Motor neuron (in vitro differentiated cells): ENCODE measurements at regions not wholly inside any gene's neighbourhood (a gene's known extent, or its start where the extent isn't known, plus 50 kb on each side); places are given as distances from the start of the nearest gene placed in this dataset.

ENCODE experiments used
- ATAC-seq, 8 experiments: fragments of 200-7000 bp; cut with Tn5 transposase; replicated peaks in 6 of 8; 2 replicates each; pipeline ENCODE4 v1.8.0; 2021; ENCODE audit warnings: mild to moderate bottlenecking in 8 of 8, moderate library complexity in 8 of 8
- H3K27ac ChIP-seq, 2 donors: fragments of 250-450 bp; sonication (Bioruptor Pico); 2 replicates each; pipeline ENCODE4 v1.9.0; 2021; ENCODE audit warnings: antibody characterized with exemption in 2 of 2, mild to moderate bottlenecking in 2 of 2, moderate library complexity in 1 of 2
- H3K4me1 ChIP-seq, 2 donors: fragments of 250-450 bp; sonication (Bioruptor Pico); replicated peaks in 1 of 2; 2 replicates each; pipeline ENCODE4 v1.6.1; 2021; ENCODE audit warnings: antibody characterized with exemption in 2 of 2, mild to moderate bottlenecking in 2 of 2, moderate library complexity in 1 of 2
- H3K4me3 ChIP-seq, 5 donors: fragments of 250-450 bp; sonication (Bioruptor Pico); 2 replicates each; pipeline ENCODE4 v1.9.0; 2021; ENCODE audit warnings: antibody characterized with exemption in 5 of 5, mild to moderate bottlenecking in 5 of 5, moderate library complexity in 4 of 5
- WGBS, 10 experiments: fragments of 450-650 bp; shearing (Covaris generic); methylation state at CpG; one replicate each; pipeline ENCODE4 v1.0.0; 2022; 5-methylcytosine and 5-hydroxymethylcytosine counted together
- in situ Hi-C, 9 experiments: fragments of 400-800 bp; cut with MboI; loops; one replicate each; pipeline ENCODE4 v1.15.0; 2021; ENCODE audit warnings: low sequenced_read_pairs in 9 of 9, low pct_unique_long_range_greater_than_20kb in 2 of 9; ENCODE audit not compliant: unreplicated experiment in 9 of 9

DNA sequence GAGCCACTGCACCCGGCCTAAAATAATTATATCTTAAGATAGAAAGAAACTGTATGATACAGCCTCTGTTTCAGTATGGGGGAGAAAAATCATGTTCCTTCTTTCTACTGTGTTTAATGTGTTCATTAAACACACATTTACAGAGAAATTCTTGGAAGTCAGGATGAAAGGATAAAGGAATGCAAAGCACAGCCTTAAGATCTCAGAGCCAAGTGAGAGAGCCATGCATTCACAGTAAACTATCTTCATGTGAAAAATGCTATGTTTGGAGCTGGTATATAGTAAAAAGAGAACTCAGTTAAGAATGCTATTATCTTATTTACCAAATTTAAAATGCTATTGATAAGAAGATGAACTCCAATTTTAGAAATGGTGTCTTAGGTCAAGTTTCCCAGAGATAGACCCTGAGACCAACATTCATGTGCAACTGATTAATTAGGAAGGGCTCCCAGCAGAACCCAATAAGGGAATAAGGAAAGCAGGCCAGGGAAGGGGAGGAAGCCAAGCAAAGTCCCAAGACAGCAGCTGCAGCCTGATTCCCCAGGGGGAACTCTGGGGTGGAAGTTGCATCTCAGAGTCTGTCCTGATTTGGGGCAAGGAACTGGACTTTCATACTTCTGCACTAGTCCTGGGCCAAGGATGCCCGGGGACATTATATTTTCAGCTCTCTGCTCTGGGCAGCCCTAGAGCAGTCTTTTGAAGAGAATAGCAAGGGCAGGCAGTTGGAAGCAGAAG is 130.0 kb upstream of the ZNF648 start:
- no peak for ATAC-seq
- 10 to 88% (median 77%) methylated on average over 1 to 2 of the region's 2 CpGs; no CpG with 5 or more reads in 4 of the 10 experiments for WGBS, 10 experiments
- H3K4me1 ChIP-seq = peaks cover 2 to 4% of the 10 kb centered on the region in 2 donors
- no peak overlapping the region for H3K4me3 ChIP-seq
- no peak overlapping the region for H3K27ac ChIP-seq
- in situ Hi-C loops = loop anchor here in 1 of 9 experiments (10.0 kb wide), 1 partner anchor 47 kb away; no protein-coding TSS in a partner anchor

DNA sequence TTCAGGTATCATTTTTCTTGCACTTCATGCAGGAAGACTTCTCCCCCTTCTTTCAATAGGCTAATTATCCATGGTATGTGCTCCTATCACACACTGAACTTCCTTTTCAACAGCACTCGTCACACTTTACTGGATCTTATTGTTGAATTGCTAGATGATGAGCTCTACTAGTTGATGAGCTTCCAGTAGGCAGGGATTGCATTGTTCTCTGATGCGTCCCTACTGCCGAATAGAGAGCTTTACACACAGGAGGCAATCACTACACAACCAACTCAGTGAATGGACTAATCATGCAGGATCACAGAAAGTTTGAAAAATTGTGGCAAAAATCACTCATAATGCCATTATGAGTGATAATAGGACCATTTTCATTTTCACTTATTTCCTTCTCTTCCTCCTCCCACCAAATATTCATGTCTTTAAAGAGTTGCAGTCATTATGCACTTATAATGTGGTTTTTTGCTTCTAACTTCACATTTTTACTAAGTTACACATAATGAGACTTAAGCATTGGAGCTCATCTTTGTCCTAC is 128.1 kb upstream of the ZNF648 start:
- H3K27ac ChIP-seq = no peak overlapping the region
- WGBS, 10 experiments = 9 to 62% (median 40%) methylated on average over 2 to 3 of the region's 3 CpGs; no CpG with 5 or more reads in 1 of the 10 experiments
- peak in 4 of 8 experiments; percentile 18 to 34 (median 26) for ATAC-seq
- in situ Hi-C loops = loop anchor here in 1 of 9 experiments (10.0 kb wide), 1 partner anchor 45 kb away; no protein-coding TSS in a partner anchor
- no peak overlapping the region for H3K4me3 ChIP-seq
- H3K4me1 ChIP-seq = peaks cover 11 to 16% of the 10 kb centered on the region in 2 donors

DNA sequence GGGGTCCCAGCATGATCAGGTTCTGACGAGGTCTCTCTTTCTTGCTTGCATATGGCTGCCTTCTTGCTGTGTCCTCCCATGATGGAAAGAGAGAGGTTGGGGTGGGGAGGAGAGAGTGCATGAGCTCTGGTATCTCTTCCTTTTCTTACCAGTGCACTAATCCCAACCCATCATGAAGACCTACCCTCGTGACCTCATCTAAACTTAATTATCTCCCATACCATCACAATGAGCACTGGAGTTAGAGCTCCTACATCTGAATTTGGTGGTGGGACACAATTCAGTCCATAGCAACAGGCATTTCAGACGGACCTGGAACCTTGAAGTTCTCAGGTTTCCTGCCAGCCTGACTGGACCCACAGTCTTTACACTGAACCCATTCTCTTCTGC is 125.2 kb upstream of the ZNF648 start:
- Histone ChIP-seq H3K27ac (peak overlapping the region in 1 of 2 donors; percentile 34), H3K4me3 (no peak overlapping the region), H3K4me1 (peaks cover 11 to 16% of the 10 kb centered on the region in 2 donors)
- WGBS, 10 experiments = 19 to 91% (median 77%) methylated on average over 1 to 3 of the region's 3 CpGs; no CpG with 5 or more reads in 2 of the 10 experiments
- ATAC-seq = peak in 3 of 8 experiments; percentile 3 to 7 (median 6)
- in situ Hi-C loops = no loop called here

DNA sequence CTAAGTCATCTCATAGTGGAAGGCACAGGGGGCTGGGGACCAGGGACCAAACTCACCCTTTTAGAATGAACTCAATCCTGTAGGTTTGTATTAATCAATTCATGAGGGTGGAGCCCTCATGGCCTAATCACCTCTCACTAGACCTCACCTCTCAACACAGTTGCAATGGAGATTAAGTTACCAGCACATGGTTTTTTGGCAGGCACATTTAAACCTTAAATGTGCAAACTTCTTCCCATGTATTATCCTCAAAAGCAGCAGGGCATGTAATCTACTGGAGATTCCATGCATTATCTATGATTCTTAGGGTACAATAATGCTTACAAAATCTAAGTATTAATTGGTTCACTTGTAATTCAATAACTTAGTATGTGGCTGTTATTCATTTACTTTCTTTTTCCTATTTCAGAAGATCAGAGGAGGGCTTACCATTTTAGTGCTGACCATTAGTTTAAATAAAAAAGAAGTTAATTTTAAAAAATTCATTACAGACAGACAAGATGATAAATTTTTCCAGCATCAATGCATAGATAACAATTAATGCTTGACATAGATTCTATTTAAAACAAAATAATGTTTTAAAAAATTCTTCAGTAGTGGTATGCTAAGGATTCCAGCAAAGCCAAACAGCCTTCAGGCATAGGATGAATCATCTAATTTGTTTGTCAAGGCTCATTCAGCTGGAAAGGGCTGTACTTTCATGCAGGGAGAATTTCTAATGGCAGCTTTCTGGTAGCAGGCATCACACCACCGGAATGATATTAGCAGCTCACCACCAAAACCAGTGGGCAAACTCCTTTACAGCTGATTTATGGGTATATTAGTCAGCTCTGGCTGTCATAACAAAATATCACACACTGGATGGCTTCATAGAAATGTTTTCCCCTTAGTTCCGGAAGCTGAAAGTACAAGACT is 124.6 kb upstream of the ZNF648 start:
- peak; percentile 93 to 100 (median 96) for ATAC-seq
- in situ Hi-C loops = no loop called here
- 0 to 65% (median 46%) methylated on average over 1 to 2 of the region's 2 CpGs; no CpG with 5 or more reads in 4 of the 10 experiments for WGBS, 10 experiments
- no peak overlapping the region for H3K4me3 ChIP-seq
- peak overlapping the region in 1 of 2 donors; percentile 34 for H3K27ac ChIP-seq
- H3K4me1 ChIP-seq = peaks cover 11 to 16% of the 10 kb centered on the region in 2 donors

DNA sequence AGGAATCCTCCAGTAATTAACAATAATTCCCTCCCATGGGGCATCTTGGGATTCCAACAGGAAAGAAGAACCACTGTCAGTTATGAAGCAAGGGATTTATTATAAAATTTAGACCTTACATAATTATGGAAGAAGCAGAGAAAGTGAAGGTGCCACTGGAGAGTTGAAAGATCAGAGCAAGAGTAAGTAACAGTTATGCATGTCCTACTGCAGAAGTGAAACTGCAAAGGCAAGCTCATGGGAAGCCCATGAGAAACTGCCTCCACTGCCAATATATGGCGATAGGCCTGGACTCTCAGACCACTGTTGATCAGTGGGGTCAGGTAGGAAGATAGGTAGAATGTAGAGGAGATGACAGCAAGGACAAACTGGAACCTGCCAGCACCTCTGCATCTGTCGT is 123.6 kb upstream of the ZNF648 start:
- 83 to 100% (median 94%) methylated on average over 1 to 2 of the region's 2 CpGs; no CpG with 5 or more reads in 4 of the 10 experiments for WGBS, 10 experiments
- no peak for ATAC-seq
- in situ Hi-C loops = no loop called here
- Histone ChIP-seq H3K27ac (no peak overlapping the region), H3K4me3 (no peak overlapping the region), H3K4me1 (peaks cover 11 to 16% of the 10 kb centered on the region in 2 donors)

DNA sequence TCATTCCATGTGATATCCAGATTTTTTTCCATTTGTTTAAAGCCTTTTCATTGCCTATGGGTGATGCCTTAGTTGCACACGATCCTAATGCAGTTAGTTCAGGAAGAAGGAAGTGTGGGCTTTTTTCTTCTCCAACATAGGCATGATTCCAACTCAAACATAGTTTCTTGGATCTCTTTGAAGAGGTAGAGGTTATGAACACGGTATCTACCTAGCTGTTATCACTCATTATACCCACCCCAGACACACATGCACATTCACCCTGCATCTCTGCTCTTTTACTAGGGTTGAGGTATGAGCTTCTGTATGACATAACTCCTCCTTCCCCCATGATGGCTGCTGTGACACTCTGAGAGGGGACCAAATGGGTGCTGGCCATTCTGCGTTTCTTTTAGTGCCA is 122.1 kb upstream of the ZNF648 start:
- ATAC-seq = no peak
- WGBS, 10 experiments = 38 to 100% (median 77%) methylated on average over 1 to 3 of the region's 3 CpGs; no CpG with 5 or more reads in 3 of the 10 experiments
- Histone ChIP-seq H3K27ac (no peak overlapping the region), H3K4me3 (no peak overlapping the region), H3K4me1 (peaks cover 11 to 16% of the 10 kb centered on the region in 2 donors)
- in situ Hi-C loops = no loop called here

DNA sequence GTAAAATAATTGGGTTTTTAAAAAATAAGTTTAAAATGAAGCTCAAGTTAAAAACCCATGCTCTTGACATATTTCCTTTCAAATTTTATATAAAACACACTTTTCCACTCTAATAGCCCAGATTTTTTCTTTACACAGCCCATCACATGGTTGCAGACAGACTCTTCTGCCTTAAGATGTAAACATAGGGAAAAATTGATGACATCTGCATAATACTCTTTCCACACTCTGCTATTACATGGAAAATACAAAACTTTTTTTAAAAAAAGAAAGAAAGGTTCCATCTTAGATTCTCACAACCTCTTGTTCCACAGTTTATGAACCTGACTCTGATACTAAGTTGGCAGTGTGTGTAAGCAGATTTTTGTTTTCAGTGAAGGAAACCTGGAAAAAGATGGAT is 120.8 kb upstream of the ZNF648 start:
- H3K4me3 ChIP-seq = no peak overlapping the region
- in situ Hi-C loops = no loop called here
- ATAC-seq = no peak
- no peak overlapping the region for H3K27ac ChIP-seq
- peaks cover 11 to 16% of the 10 kb centered on the region in 2 donors for H3K4me1 ChIP-seq

DNA sequence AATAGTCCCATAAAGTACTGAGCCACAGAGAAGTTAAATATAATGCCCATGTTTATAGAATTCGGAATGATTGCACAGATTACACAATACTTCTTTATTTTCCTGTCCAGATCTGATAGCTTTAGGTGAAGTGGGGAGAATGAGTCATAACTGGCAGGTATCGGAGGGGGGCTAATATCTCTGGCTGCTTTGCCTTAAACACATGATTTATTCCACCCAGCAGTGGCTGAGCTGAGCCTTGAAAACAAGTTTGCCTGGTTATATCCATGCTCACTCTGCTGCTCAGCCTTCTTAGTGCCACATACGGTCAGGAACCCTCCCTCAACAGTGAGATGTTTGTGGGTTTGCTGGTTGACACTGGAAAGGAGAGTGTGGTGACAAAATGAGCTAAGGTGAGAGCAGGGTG is 119.7 kb upstream of the ZNF648 start:
- peaks cover 6 to 8% of the 10 kb centered on the region in 2 donors for H3K4me1 ChIP-seq
- in situ Hi-C loops = no loop called here
- ATAC-seq = peak in 3 of 8 experiments; percentile 56 to 67 (median 56)
- no peak overlapping the region for H3K4me3 ChIP-seq
- WGBS, 10 experiments = 14 to 90% (median 72%) methylated on average over 1 to 3 of the region's 3 CpGs; no CpG with 5 or more reads in 3 of the 10 experiments
- no peak overlapping the region for H3K27ac ChIP-seq

DNA sequence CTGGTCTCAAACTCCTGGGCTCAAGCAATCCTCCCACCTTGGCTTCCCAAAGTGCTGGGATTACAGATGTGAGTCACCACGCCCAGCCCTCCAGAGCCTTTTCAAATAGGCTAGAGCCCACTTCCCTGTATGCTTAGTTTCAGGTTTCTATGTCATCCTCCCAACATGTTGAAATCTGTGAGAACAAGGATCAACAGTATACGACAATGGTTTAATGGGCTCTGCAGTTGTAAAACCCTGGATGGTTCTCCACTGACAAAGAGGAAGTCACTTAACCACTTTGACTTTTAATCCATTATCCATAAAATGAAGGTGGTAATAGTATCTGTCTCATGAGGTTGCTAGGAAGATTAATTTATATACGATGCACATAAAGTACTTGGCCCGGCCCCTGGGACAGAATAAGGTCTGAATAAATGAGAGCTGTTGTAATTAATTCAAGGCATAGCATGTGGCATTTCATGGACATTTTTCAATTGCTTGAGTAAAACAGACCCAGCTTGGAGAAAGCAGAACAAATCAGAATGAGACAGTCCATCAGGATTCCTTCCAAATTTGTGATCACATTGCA is 113.9 kb upstream of the ZNF648 start:
- no peak overlapping the region for H3K27ac ChIP-seq
- WGBS, 10 experiments = 0 to 67% (median 46%) methylated on average over 1 to 4 of the region's 4 CpGs; no CpG with 5 or more reads in 2 of the 10 experiments
- peak; percentile 73 to 96 (median 90) for ATAC-seq
- in situ Hi-C loops = no loop called here
- no peak overlapping the region for H3K4me3 ChIP-seq
- H3K4me1 ChIP-seq = peaks cover 4 to 6% of the 10 kb centered on the region in 2 donors

DNA sequence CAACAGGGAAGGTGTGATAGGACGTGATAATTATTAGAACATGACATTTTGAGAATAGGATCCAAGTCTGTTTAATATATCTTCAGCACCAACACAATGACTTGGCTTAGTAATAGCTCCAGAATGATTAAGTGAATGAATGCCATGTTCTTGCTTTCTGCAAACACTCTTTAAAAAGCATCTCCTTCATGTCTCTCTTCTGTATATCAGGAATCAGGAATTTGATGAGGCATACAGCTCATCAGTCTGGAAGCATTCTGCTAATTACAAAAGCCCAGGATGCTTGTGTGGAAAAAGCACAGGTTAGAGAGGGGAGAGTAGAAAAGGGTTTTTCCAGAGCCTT is 113.0 kb upstream of the ZNF648 start:
- no peak for ATAC-seq
- no peak overlapping the region for H3K27ac ChIP-seq
- WGBS, 10 experiments = 14 to 90% (median 83%) methylated on average over 1 of the region's 1 CpG; no CpG with 5 or more reads in 5 of the 10 experiments
- no peak overlapping the region for H3K4me3 ChIP-seq
- in situ Hi-C loops = no loop called here
- peaks cover 4 to 6% of the 10 kb centered on the region in 2 donors for H3K4me1 ChIP-seq

DNA sequence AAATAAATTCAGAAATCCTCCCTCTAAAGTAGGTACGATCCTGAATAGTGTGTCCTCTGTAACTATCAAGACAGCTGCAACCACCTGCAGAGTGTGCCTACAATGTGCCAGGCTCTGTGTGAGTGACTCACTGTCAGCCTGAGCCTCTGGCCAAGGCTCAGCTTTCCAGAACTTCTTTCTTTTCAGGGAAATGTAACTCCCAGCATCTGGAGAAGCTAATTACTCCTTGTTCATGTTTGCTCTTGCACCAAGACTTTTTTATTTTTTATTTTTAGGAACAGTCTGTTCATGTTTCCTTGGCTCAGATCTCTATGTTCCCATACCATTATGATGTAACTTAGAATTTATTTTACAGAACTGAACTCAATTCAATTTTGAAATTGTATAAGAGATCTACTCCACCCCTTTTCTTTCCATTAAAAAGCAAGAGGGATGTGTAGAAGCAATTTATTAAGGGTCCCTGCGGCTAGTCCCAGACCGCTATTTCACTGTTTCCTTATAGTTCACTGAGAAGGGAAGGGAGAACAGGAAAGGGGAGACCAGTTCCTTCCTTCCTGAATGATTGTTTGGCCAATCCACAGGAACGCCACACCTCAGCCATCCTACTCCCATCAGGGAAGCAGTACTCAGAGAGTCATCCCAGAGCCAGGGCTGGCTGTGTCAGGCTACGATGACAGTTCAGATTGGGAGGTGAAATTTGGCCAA is 112.4 kb upstream of the ZNF648 start:
- no peak for ATAC-seq
- Histone ChIP-seq H3K27ac (no peak overlapping the region), H3K4me1 (peaks cover 4 to 6% of the 10 kb centered on the region in 2 donors), H3K4me3 (no peak overlapping the region)
- 0 to 100% (median 85%) methylated on average over 1 to 5 of the region's 5 CpGs for WGBS, 10 experiments
- in situ Hi-C loops = no loop called here

DNA sequence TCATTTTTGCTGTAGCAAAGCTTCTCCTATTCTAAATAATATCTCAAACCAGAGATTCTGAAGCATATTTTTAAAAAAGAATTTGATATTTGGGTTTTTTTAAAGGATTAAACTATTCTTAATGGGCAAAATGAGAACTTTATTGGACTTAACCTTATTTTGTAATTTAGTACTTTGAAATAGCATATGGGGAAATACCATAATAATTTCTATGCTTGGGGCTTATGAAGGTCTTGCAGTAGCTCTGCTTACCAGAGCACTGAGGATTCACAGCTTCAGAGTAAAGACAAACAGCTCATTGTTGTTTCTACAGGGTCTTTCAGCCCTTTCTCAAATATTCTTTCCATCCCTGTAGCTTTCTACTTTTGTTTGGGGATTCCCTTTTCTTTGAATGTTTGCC is 111.2 kb upstream of the ZNF648 start:
- no peak overlapping the region for H3K27ac ChIP-seq
- H3K4me1 ChIP-seq = peaks cover 4 to 6% of the 10 kb centered on the region in 2 donors
- H3K4me3 ChIP-seq = no peak overlapping the region
- in situ Hi-C loops = no loop called here
- no peak for ATAC-seq
